ENCODE measurements at regions not wholly inside any gene's neighbourhood (a gene's known extent, or its start where the extent isn't known, plus 50 kb on each side); places are given as distances from the start of the nearest gene placed in this dataset.
"Not testable (repeated sequence)": the region's sequence is repeated elsewhere in the genome, so short reads cannot be mapped to it uniquely, and the experiment has no call there.

DNA sequence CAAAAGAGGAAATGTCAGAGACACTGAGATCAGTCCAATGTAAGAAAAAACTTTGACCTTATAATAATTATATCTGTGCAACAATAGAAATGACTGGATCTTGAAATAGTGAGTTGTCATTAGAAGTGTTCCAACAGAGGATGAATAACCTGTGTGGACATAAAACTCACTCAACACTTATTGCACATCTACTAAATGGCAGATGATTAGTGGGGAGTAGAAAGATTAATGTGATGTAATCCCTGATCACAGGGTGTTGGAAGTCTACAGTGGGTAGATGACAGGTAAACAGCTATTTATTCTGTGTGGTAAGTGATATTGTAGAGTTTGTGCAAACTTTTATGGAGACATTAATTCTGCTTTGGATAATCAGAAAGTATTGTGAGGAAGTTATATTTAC is 177.3 kb upstream of the HMHB1 start:
- no peak for DNase-seq (ENCODE audit: low spot score)

DNA sequence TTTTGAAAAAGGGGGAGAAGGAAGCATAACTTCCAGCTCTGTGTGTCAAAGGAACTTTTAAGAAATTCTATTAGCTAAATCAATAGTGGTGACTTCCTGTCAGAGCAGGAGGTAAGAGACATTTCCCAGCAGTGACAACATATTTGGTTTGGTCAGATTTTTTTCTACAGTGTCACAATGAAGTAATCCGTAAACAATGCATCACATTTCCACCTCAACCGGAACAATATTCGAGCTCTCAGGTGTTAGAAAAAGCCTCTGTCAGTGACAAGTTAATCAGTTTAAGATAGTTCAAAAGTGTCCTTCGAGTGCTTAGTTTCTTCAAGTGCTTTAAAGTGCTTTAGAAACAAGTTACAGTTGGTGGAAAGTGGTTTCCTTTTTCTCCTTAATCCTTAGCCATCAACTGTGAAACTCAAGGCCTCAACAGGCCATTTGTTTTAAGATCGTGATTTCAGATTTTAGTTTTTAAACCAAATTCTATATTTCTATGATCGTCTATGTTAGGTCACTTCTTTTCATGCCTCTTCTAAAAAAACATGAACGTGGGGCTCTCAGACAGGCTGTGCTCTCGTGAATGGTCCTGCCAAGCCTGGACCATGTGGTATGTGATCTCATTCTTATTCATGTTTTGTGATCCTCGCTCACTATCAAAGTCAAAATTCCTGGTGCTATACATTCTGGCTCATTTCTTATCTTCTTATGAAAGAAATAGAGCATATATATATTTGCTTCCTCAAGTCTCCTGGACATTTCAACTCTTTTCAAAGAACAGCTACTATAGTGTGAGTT is 181.9 kb upstream of the HMHB1 start:
- no peak for DNase-seq (ENCODE audit: low spot score)

- DNase-seq (ENCODE audit: low spot score), result not testable (repeated sequence)
Observed at GRCh38 chr5:143625048-143625447, 186.9 kb upstream of the HMHB1 start.

- no peak for DNase-seq (ENCODE audit: low spot score)
Observed at GRCh38 chr5:143624465-143624864, 187.5 kb upstream of the HMHB1 start.

DNA sequence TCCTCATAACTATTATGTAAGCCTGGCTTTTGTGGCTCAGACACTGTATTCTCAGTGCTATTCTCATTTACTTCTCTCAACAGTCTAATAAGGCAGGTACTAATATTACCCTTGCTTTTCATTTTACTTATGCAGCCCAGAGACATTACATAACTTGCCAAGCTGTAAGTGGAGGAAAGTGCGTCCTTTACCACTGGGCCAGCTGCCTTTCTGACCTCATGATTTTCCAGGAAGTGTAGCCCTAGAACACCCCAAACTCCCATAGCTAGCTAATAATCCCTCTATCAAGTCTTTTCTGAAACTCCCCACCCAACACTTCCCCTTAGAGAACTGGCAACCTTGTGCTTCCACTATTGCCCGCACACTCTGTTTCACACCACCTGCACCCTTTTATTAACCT is 192.9 kb upstream of the HMHB1 start:
- DNase-seq (ENCODE audit: low spot score), result no peak

DNA sequence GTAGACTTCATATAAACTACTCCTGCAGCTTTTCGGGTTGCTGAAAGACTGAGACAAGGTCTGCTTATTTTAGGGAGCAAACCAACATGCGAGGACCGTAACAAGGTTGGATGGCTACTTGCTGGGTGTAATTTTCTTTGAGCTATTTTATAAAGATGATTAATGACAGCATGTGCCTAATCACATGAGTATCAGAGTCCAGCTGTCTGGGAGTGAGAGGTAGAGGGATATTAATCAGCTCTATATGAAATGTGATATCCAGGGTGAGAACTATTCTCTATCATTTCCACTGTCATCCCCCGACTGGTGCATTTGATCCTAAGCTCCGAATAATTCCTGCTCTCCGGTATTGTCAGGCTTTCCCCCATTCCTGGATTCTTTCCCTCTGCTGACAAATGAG is 193.8 kb upstream of the HMHB1 start:
- DNase-seq (ENCODE audit: low spot score), result no peak

- no peak for DNase-seq (ENCODE audit: low spot score)
Observed at GRCh38 chr5:143614831-143615230, 197.1 kb upstream of the HMHB1 start.

GRCh38 chr5:143613329-143613728 is 198.6 kb upstream of the HMHB1 start:
- no peak for DNase-seq (ENCODE audit: low spot score)

DNA sequence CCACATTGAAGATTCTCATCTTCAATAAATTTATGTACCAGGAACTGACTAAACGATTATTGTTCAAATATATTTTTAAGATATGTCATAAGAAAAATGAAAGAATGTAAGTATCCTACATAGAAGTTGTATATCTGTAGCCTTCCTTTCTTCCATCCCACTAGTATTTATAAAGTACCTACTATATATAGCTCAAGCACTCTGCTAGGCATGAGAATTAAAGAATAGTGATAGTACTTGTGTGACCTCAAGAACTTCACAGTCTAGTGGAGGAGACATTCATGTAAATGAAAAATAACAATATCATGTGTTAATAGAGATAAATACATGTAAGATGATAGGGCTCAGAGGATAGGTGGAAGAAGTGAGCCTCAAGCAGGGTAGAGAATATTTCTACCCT is 201.0 kb upstream of the HMHB1 start:
- DNase-seq (ENCODE audit: low spot score), result no peak

DNA sequence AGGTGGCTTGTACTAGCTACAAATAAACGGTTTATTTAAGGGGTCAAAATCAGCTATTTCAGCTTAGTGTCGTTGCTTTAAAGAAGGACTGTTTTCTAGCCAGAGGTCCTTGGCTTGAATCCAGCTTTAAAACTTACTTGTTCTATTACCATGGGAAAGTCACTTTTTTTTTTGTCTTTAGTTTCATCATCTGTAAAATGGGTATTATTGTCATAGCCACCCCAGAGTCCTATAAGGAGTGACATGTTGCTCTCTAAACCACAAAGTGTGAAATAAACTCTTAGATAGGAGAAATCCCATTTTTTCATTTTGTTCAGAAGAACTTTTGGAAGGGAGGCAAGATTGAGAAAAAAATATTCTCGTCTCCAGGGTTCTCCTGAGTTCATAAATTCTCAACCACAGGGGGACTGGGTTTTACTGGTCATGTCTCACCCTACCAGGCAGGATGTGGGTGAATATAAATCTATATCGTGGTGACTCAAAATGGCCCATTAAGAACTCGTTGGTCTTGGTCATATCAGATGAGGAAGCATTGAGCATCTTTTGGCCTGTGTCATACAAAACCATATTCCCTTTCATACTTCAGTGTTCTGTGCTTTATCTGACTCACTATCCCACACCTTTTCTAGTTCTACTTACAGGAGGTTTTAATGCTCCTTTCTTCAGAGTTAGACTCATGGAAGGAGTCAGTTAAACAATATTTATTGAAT is 202.7 kb upstream of the NR3C1 start:
- no peak for DNase-seq (ENCODE audit: low spot score)

DNA sequence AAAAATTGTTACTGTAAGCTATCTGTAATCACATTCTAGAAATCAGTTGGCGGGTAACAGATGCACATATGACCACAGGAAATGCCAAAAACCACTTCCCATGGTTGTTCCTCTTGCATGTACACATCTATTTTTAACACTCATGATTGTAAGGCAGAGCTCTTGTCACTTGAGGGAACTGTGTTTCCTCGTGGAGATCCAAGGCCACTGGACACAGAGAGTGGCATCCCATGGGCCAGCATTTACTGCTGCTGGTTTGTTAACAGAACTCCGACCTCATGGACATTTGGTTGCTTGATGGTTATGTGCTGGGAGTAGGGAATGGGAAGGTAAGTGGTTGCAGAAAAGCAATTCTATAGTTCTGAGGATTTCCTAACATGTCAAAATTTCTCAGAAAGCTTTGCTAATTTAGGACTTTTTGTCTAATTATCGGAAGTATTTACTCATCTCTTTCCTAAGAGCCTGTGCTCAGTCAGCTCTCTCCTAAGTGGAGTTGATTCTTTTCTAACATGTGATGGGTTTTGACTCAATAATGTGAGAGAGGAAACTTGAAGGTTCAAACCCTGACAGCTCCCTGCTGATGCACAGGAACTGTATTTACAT is 202.0 kb upstream of the NR3C1 start:
- DNase-seq (ENCODE audit: low spot score), result no peak

DNA sequence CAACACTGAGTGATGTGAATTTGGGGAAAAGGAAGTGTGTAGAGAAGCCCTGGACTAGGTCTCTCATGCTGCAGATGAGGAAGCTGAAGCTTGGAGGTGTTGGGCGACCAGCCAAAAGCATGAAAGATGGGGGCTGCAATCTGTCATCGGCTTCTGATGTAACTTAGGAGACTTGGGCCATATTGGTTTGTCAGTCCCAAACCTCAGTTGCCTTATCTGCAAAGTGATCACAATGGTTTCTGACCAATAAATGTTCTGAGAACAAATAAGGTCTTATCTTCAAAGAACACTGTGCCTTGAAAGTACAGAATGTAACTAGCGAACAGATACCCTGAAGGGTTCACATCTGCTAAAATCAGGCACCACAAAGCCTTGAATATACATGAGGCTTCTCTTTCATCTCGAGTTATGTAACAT is 198.4 kb upstream of the NR3C1 start:
- DNase-seq (ENCODE audit: low spot score), result no peak

- DNase-seq (ENCODE audit: low spot score), result no peak
Observed at GRCh38 chr5:143601357-143601756, 197.9 kb upstream of the NR3C1 start.

- no peak for DNase-seq (ENCODE audit: low spot score)
Observed at GRCh38 chr5:143600396-143601075, 197.1 kb upstream of the NR3C1 start.

DNA sequence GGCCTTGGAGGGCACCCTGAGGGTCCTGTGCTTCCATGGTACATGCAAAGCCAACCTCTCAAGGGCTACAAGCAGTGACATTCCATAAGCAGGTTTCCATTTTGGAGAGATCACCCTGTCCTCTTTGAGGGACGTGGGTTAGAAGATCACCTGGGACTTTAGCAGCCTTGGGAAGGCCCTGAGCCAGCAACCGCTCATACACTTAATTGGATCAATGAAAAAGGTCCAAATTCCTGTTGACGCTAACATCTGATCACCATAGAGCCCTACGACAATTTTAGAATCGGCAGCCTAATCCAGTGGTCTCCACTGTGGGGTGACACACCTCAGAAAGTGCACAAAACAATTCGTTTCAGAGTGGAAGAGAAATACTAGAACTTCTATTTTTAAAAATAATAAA is 196.0 kb upstream of the NR3C1 start:
- DNase-seq (ENCODE audit: low spot score), result no peak

GRCh38 chr5:143596824-143597223 is 193.3 kb upstream of the NR3C1 start:
- DNase-seq (ENCODE audit: low spot score), result no peak

GRCh38 chr5:143594902-143595818 is 191.7 kb upstream of the NR3C1 start:
- no peak for DNase-seq (ENCODE audit: low spot score)

- DNase-seq (ENCODE audit: low spot score), result no peak
Observed at GRCh38 chr5:143593723-143594122, 190.2 kb upstream of the NR3C1 start.

DNA sequence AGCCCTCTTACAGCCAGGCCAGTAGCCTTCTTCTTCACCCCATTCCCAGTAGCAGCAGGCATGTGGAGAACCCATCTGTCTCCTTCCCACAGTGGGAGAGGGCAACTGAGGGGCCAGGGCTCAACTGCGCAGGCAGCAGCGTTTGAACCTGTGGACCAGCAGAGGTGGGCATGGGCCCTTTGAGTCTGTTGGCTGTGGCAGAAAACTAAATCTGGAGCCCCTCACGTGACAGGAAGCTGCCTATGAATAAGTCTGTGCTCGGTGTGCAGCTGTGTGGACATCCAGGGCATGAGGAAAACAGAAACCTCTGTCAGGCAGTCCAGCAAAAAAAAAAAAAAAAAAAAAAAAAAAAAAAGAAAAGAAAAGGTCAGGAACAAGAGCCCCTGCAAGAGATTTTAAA is 189.2 kb upstream of the NR3C1 start:
- peak; percentile 7 for DNase-seq (ENCODE audit: low spot score)

GRCh38 chr5:143588933-143589662 is 185.6 kb upstream of the NR3C1 start:
- no peak for DNase-seq (ENCODE audit: low spot score)

- DNase-seq (ENCODE audit: low spot score), result not testable (repeated sequence)
Observed at GRCh38 chr5:143588121-143588520, 184.6 kb upstream of the NR3C1 start.
